Erythroblast (primary cell): ENCODE measurements at regions not wholly inside any gene's neighbourhood (a gene's known extent, or its start where the extent isn't known, plus 50 kb on each side); places are given as distances from the start of the nearest gene placed in this dataset.

Experiments used
- GATA1 ChIP-seq: IDR thresholded peaks from 2 replicates; pipeline ENCODE4 v1.6.1; 2011; ENCODE audit warnings: low read depth, mild to moderate bottlenecking, control low read depth, low read length, moderate library complexity
- POLR2A ChIP-seq: IDR thresholded peaks from 2 replicates; pipeline ENCODE4 v1.6.1; 2011; ENCODE audit warnings: mild to moderate bottlenecking, low read length

- TF ChIP-seq POLR2A (no peak), GATA1 (no peak)
These were observed 378.0 kb downstream of the UQCRFS1 start for GRCh38 chr19:28834996-28835395.
